ENCODE measurements at regions not wholly inside any gene's neighbourhood (a gene's known extent, or its start where the extent isn't known, plus 50 kb on each side); places are given as distances from the start of the nearest gene placed in this dataset.

DNA sequence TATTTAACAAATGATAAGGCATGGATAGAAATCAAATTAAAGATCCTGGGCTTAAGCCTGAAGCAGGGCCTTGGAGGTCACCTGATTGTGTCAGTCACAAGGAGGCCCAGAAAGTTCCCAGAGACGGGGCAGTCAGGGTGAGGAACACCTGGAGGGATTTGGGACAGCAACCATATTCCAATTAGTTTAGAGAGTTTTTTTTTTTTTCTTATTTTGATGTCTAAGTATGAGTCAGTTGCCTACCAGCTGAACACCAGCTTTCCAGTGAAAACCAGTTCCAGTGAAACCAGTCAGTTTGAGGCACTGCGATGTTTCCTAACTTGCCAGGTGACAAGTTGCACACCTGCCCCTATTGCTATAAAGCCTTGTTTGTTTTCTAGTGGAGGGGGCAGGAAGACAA is 350.7 kb upstream of the AZI2 start:
- TF ChIP-seq EZH2phosphoT487 (IDR thresholded peaks at IDR 0.05; ENCODE audit: borderline replicate concordance, low read depth, low read length) = no peak
- TF ChIP-seq, protein P1, sequence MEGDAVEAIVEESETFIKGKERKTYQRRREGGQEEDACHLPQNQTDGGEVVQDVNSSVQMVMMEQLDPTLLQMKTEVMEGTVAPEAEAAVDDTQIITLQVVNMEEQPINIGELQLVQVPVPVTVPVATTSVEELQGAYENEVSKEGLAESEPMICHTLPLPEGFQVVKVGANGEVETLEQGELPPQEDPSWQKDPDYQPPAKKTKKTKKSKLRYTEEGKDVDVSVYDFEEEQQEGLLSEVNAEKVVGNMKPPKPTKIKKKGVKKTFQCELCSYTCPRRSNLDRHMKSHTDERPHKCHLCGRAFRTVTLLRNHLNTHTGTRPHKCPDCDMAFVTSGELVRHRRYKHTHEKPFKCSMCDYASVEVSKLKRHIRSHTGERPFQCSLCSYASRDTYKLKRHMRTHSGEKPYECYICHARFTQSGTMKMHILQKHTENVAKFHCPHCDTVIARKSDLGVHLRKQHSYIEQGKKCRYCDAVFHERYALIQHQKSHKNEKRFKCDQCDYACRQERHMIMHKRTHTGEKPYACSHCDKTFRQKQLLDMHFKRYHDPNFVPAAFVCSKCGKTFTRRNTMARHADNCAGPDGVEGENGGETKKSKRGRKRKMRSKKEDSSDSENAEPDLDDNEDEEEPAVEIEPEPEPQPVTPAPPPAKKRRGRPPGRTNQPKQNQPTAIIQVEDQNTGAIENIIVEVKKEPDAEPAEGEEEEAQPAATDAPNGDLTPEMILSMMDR (conservative IDR thresholded peaks at IDR 0.05; ENCODE audit: low read length) = no peak

Measured in OCI-LY7 (cell line).